GM19372 (cell line): ENCODE measurements at regions not wholly inside any gene's neighbourhood (a gene's known extent, or its start where the extent isn't known, plus 50 kb on each side); places are given as distances from the start of the nearest gene placed in this dataset.

ENCODE experiments used
- ATAC-seq: cut with Tn5 transposase; IDR thresholded peaks from one replicate; pipeline ENCODE4 v1.9.1; 2021; ENCODE audit warnings: mild to moderate bottlenecking, low read depth, moderate library complexity; ENCODE audit not compliant: unreplicated experiment

- ATAC-seq = no peak
Measured at GRCh38 chr4:33058998-33059397, 2338.8 kb downstream of the PCDH7 start.

GRCh38 chr4:33060674-33061542 is 2340.7 kb downstream of the PCDH7 start:
- peak; percentile 62 for ATAC-seq

GRCh38 chr4:33061727-33062126 is 2341.6 kb downstream of the PCDH7 start:
- ATAC-seq = no peak

DNA sequence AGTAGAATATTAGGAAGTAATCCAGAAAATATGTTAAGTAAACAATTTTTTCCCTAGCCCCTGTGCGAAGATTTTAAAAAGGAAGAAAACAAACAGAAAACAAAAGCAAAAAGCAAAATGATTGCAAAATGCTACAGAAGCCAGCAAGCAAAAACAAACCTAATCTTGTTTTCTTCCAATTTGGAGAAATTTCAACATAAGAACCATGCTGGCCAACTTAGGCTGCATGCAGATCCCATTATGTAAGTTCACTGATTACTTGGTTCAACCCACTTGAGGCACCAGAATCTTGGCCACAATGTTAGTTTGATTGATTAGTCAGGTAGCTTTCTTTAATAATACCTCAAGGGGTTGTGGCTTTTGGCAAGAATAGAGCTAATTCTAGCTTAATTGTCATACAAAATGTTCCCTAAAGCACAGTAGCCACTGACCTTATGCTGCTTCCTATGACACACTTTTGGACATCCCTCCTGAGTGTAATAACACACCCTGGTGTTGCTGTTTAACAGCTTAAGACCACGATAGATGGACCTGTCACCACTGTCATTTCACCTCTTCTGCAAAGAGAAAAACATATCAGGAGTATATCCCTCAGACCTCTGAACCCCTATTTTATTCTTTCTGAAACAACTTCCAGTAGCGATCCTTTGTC is 2342.1 kb downstream of the PCDH7 start:
- ATAC-seq = no peak

DNA sequence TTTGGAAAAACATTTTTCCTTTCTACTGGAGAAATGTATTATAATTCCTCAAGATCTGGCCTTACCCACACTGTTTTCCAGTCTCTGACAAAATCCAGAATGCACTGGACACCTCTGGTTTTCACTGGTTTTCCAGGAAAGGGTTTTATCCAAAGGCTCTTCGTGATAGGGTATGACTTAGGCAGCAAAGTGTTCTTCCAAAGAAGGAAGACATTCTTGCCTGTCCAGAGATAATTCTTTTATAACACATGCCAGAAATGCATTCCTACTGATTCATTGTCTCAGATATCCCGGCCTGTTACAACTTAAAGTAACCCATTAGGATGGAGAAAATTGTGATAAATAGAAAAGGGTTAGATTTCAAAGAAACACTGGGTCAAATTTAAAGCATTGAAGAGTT is 2343.1 kb downstream of the PCDH7 start:
- no peak for ATAC-seq

DNA sequence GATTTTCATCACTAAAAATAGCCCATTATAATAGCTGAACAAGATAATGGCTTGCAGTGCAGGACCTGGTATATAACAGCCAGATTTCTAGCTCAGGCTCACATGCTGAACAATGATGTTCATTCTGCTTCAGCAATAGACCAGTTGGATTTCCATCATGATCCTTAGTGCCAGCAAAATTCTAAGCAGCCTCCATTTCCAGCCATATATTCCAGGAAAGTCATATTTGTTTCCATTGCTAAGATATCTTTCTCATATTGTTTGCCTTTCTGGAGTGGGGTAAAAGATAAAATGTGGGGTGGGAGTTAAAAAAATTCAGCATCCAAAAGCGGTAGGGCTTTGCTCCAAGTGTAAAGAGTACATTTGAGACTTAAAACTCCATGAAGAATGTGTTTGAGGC is 2344.1 kb downstream of the PCDH7 start:
- no peak for ATAC-seq

DNA sequence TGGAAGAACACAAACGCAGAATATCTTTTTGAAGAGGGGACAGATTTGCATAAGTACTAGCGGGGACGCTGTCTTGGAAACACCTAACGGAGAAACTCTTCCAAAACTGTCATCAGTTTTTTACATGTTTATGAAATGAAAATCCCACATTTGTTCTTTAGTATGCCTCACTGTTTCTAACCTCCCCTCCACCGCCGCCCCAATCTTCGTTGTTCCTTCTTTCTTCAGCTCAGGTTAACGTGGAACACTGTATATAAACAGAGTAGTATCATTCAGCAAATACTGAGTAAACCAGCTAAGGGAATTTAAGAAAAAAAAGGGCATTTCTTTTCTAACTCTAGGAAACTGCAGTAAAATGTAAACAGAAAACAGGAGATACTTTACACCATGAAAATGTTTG is 2345.6 kb downstream of the PCDH7 start:
- no peak for ATAC-seq

GRCh38 chr4:33067221-33067620 is 2347.1 kb downstream of the PCDH7 start:
- ATAC-seq = no peak

DNA sequence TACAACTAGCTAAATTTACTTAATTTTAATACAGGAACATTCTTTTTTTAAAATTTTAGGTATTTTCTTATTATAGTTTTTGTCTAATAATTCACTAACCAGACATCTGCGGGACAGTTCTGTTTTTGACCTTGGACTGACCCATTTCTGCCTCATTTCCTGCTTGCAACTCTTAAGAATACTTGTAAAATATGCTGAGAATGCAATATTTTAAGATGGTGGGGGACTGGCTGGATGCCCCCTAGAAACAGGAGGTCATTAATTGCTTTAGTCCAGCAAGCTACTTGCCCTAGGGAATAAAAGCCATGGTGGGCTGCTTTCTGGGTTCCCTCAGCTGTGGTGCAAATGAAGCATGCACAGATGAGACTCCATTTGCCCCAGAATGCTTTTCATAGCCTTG is 2348.4 kb downstream of the PCDH7 start:
- ATAC-seq = no peak

DNA sequence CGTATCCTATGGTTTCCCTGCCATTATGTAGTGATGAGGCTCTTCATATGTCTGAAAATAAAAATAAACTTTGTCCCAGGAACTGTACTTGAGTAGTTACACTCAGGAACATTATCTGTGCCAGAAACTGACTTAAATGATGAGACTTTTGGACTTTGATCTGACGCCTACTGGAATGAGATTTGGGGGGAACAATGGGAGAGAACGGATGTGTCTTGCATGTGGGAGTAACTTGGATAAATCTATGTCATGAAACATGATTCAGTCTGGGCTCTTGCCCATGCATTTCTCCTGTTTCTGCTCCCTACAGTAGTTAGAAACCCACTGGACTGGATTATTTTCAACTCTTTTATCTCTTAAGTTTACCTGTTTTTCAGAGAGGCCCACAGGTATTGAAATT is 2351.4 kb downstream of the PCDH7 start:
- ATAC-seq = no peak

DNA sequence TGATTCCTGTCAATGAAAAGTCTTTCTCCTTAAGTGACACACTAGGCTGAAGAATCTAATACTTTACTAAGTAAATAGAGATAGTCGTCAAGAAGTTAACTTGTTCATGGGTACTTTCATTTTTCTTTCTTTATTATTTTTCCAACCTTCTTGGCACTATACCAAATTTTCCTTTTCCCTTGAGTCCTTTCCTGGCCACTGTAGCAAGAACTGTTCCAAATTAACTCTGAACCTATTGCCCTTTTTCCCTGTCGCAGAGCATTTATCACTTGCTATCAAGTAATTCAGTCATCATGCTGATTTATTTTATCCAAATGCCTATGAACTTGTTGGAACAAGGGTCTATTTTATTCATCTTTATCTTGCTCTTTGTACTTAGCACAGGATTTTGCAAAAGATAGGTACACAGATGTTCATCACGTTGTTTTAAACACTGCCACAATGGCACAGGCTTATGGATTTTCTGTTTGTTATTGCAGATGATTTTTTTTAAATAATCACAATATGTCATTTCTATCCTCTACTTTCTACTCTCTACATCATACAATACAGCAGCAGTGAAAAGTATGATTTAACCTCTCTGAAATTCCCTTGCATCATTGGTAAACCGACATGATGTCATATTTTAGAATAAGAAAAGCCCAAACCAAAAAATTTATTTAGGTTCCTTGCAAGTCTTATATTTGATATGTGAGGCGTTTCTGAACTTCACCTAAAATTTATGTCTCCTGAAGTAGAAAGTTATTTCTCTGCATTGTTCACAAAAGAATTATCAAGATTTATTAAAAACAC is 2352.3 kb downstream of the PCDH7 start:
- no peak for ATAC-seq

GRCh38 chr4:33073811-33074210 is 2353.6 kb downstream of the PCDH7 start:
- no peak for ATAC-seq

DNA sequence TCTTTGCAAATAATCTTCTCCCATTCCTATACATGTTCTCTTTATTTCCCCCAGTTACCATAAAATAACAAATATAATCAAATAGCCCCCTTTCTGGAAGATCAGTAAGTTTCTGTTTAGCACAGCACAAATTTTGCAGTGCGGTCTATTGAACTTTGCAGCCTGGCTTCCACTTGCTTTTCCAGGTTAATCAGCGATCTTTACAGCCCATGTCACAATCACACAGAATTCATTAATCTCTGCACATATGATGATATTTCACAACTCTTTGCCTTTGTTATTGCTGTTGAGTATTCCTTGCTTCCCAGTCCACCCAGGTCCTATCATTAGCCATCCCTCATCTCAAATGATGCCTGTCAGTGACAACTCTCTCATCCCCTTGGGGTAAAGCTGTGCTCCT is 2358.0 kb downstream of the PCDH7 start:
- no peak for ATAC-seq

GRCh38 chr4:33080275-33080674 is 2360.1 kb downstream of the PCDH7 start:
- ATAC-seq = no peak

DNA sequence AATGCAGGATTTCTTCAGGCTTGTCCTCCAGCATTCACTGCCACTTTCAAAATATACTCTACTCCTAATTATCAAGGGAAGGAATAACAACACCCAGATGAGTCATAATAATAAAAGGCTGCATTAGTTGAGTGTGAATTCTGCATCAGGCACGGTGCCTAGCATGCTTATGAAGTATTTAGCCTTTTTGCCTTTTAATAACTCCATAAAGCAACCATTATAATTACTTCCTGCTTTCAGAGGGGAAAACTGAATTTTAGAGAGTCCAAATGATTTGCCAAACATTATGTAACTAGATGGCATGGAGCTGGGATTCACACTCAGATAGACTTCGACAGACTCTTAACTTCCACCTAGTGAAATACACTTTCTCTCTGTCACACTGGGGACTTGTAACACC is 2365.5 kb downstream of the PCDH7 start:
- no peak for ATAC-seq

- no peak for ATAC-seq
Measured at GRCh38 chr4:33086331-33086925, 2366.3 kb downstream of the PCDH7 start.

DNA sequence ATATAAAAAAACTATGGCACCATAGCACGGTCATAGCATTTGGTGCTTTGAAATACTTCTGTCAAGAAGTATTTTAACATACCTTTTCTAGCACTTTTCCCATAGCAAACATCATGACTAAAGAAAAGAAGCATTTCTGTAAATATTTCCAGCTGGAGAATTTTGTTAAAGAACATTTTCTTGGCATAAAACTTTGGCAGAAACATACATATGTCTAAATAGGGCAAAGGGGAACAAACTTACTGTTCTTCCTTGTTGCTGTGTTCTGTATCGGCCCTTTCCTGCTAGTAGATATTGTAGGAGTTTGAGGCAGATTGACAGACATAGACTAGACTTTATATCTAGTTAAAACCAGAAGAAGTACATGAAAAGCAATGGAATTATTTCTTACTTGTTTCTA is 2368.5 kb downstream of the PCDH7 start:
- ATAC-seq = no peak

DNA sequence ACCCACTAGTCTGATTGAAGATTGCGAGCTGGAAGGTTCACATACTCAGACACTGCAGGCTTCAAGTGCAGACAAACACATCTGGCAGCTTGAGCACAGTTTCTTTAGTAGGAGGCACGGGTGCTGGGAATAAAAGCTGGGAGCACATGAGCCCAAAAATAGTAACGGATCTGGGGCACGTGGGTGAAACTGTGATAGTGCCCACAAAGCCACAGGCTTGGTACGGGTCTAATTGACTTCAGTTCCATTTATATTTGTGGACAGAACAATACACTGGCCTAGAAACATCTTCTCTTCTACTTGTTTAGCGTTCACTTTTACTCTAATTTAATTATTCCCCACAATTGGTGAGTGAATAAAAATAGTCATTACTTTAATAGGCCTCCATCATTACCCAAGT is 2370.7 kb downstream of the PCDH7 start:
- ATAC-seq = no peak

GRCh38 chr4:33091961-33092360 is 2371.8 kb downstream of the PCDH7 start:
- ATAC-seq = no peak

DNA sequence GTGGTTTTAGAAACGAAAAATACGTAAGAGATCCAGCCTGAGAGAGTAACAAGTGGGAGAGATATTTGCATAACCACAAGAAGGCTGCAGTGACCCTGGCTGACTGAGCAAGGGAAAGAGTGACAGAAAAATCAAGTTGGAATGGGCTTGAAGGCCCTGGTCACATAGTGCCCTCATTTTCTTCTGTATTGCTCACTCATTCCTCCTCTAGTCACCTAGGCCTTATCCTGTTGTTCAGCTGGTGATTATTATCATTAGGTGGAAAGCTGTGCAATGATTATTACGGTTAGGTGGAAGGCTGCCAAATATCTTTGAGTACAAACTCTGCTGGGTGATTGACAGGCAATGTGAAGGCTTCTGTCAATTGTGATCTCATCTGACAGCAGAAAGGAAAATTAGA is 2384.1 kb downstream of the PCDH7 start:
- ATAC-seq = no peak

- ATAC-seq = no peak
Measured at GRCh38 chr4:33107814-33108213, 2387.6 kb downstream of the PCDH7 start.
